Fibroblast of skin of right quadriceps (primary cell): ENCODE measurements at regions not wholly inside any gene's neighbourhood (a gene's known extent, or its start where the extent isn't known, plus 50 kb on each side); places are given as distances from the start of the nearest gene placed in this dataset.
"Not testable (repeated sequence)": the region's sequence is repeated elsewhere in the genome, so short reads cannot be mapped to it uniquely, and the experiment has no call there.

Source experiments
- DNase-seq: peaks from one replicate; pipeline ENCODE4 v3.0.0-alpha.2; 2013

GRCh38 chr16:22659933-22660332 is 149.2 kb downstream of the NPIPB5 start:
- no peak for DNase-seq

- DNase-seq = no peak
Measured at GRCh38 chr16:22660441-22661160, 149.9 kb downstream of the NPIPB5 start.

GRCh38 chr16:22661161-22661647 is 150.5 kb downstream of the NPIPB5 start:
- no peak for DNase-seq

- not testable (repeated sequence) for DNase-seq
Measured at GRCh38 chr16:22662958-22663357, 151.0 kb upstream of the HS3ST2 start.

GRCh38 chr16:22663389-22664064 is 150.4 kb upstream of the HS3ST2 start:
- DNase-seq = no peak

- no peak for DNase-seq
Measured at GRCh38 chr16:22664132-22664531, 149.8 kb upstream of the HS3ST2 start.

GRCh38 chr16:22664561-22664997 is 149.4 kb upstream of the HS3ST2 start:
- no peak for DNase-seq

GRCh38 chr16:22665048-22665797 is 148.7 kb upstream of the HS3ST2 start:
- DNase-seq = no peak

GRCh38 chr16:22665803-22666202 is 148.2 kb upstream of the HS3ST2 start:
- no peak for DNase-seq

GRCh38 chr16:22668318-22668717 is 145.6 kb upstream of the HS3ST2 start:
- DNase-seq = no peak

- DNase-seq = no peak
Measured at GRCh38 chr16:22670044-22670536, 143.9 kb upstream of the HS3ST2 start.

- no peak for DNase-seq
Measured at GRCh38 chr16:22670551-22671041, 143.4 kb upstream of the HS3ST2 start.

- no peak for DNase-seq
Measured at GRCh38 chr16:22671301-22672076, 142.5 kb upstream of the HS3ST2 start.

- no peak for DNase-seq
Measured at GRCh38 chr16:22672830-22673210, 141.1 kb upstream of the HS3ST2 start.

GRCh38 chr16:22673421-22673831 is 140.5 kb upstream of the HS3ST2 start:
- DNase-seq = no peak

GRCh38 chr16:22674832-22675191 is 139.2 kb upstream of the HS3ST2 start:
- DNase-seq = no peak

- DNase-seq = no peak
Measured at GRCh38 chr16:22675745-22676540, 138.0 kb upstream of the HS3ST2 start.

- DNase-seq = no peak
Measured at GRCh38 chr16:22677024-22677830, 136.7 kb upstream of the HS3ST2 start.

GRCh38 chr16:22678311-22678710 is 135.7 kb upstream of the HS3ST2 start:
- DNase-seq = no peak

- DNase-seq = no peak
Measured at GRCh38 chr16:22681554-22682291, 132.2 kb upstream of the HS3ST2 start.
